Thyroid gland (tissue), 4 donors: ENCODE measurements at regions not wholly inside any gene's neighbourhood (a gene's known extent, or its start where the extent isn't known, plus 50 kb on each side); places are given as distances from the start of the nearest gene placed in this dataset.

Experiments
- CTCF ChIP-seq, 6 experiments: fragments of 200-600 bp in 3 of 6; fragments of 450-650 bp in 3 of 6; sonication (generic) in 3 of 6; IDR thresholded peaks; one replicate each; pipeline ENCODE4 v1.5.1; 2016 to 2019; ENCODE audit warnings: antibody characterized with exemption in 6 of 6, mild to moderate bottlenecking in 2 of 6, inconsistent platforms in 1 of 6, moderate library complexity in 1 of 6
- POLR2A ChIP-seq, 2 donors: fragments of 450-650 bp; IDR thresholded peaks; one replicate each; pipeline ENCODE4 v1.6.1; 2017; ENCODE audit warnings: antibody characterized with exemption in 2 of 2, mild to moderate bottlenecking in 2 of 2, moderate library complexity in 1 of 2

GRCh38 chr2:151053661-151053990, 208.0 kb downstream of the RBM43 start:
- TF ChIP-seq POLR2A (IDR thresholded peaks at IDR 0.05) (no peak), CTCF (IDR thresholded peaks at IDR 0.05) (no peak)
